IPS-18a (cell line): ENCODE measurements at regions not wholly inside any gene's neighbourhood (a gene's known extent, or its start where the extent isn't known, plus 50 kb on each side); places are given as distances from the start of the nearest gene placed in this dataset.

Experiments
- H3K27ac ChIP-seq: one replicate; pipeline ENCODE4 v1.5.1; 2013; ENCODE audit warnings: low read length
- H3K27me3 ChIP-seq: one replicate; pipeline ENCODE4 v1.6.1; 2013; ENCODE audit warnings: mild to moderate bottlenecking, low read length; ENCODE audit not compliant: control insufficient read depth, insufficient read depth
- H3K36me3 ChIP-seq: one replicate; pipeline ENCODE4 v1.6.1; 2013; ENCODE audit warnings: low read depth, low read length; ENCODE audit not compliant: control insufficient read depth
- H3K4me1 ChIP-seq: one replicate; pipeline ENCODE4 v1.6.1; 2013; ENCODE audit warnings: low read depth, low read length; ENCODE audit not compliant: control insufficient read depth
- H3K4me3 ChIP-seq: one replicate; pipeline ENCODE4 v1.5.1; 2013; ENCODE audit warnings: low read length
- H3K9ac ChIP-seq: one replicate; pipeline ENCODE4 v1.6.1; 2013; ENCODE audit warnings: mild to moderate bottlenecking, low read length, moderate library complexity
- H3K9me3 ChIP-seq: one replicate; pipeline ENCODE4 v1.6.1; 2013; ENCODE audit warnings: low read depth, low read length; ENCODE audit not compliant: control insufficient read depth

DNA sequence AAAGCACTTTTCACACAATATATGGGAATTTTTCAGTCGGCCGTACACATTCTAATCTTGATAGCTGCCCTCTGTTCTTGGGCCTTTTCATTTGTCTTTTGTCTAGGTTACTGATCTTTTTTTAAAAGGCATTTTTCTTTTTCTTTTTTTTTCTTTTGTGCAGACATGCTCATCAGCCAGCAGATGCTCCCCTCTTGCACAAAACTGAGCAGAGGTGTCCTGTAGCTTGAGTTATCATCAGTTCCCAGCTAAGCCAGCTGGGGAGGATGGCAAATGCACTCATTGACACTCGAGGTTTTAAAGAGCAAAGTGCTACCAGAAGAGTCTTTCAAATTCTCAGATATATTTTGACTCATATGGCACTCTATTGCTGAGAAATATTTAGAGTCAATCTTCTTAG lies 913.9 kb upstream of the SEL1L start:
- no peak overlapping the region for H3K4me3 ChIP-seq
- H3K36me3 ChIP-seq: no peaks in the 10 kb centered on the region
- H3K27ac ChIP-seq: no peak overlapping the region
- no peak overlapping the region for H3K9ac ChIP-seq
- no peaks in the 10 kb centered on the region for H3K27me3 ChIP-seq
- H3K4me1 ChIP-seq: no peaks in the 10 kb centered on the region
- H3K9me3 ChIP-seq: no peaks in the 10 kb centered on the region

DNA sequence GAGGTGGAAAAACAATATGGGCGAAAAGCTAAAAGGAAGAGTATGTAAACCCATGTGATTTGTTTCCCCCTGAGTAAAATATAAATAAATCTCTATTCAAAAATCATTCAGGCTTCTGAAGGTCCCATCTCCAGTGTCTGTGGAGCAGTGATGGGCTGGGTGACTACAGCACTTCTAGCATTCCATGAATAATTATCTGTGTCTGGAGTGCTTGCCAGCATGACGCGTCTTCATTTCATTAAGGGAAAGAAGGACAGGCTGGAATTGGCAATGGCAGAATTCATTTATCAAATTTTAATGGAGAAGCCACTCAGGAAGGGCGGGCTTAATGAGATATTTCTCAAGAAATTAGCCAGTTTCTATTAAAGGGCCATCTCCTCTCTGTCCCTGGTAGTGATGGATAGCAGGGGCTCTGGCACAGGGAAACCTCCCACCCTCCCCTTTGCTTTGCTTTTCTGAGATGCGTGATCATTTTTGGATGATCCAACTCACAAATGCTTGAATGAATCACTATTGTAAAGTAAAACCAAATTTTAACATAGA lies 916.3 kb upstream of the SEL1L start:
- H3K9me3 ChIP-seq: no peaks in the 10 kb centered on the region
- no peak overlapping the region for H3K4me3 ChIP-seq
- no peaks in the 10 kb centered on the region for H3K27me3 ChIP-seq
- no peaks in the 10 kb centered on the region for H3K4me1 ChIP-seq
- no peak overlapping the region for H3K27ac ChIP-seq
- no peak overlapping the region for H3K9ac ChIP-seq
- no peaks in the 10 kb centered on the region for H3K36me3 ChIP-seq

DNA sequence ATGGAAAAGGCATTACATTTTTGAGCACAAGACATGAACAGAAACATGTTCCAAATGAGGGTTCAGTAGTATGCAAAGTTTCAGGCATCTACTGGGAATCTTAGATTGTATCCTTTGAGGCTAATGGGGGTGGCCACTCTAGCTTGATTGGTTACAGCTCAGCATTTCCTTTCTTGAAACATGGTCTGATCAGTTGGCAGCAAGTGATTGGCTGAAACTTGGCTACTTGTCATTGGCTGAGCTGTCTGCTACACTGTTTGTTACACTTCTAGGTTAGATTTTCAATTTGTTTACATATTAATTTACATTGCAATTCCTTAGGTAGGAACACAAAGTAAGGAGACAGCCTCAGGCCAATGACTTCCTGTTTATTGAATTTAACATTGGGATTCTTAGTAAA lies 918.0 kb upstream of the SEL1L start:
- H3K9ac ChIP-seq: no peak overlapping the region
- H3K27ac ChIP-seq: no peak overlapping the region
- H3K36me3 ChIP-seq: no peaks in the 10 kb centered on the region
- no peaks in the 10 kb centered on the region for H3K27me3 ChIP-seq
- no peaks in the 10 kb centered on the region for H3K4me1 ChIP-seq
- no peaks in the 10 kb centered on the region for H3K9me3 ChIP-seq
- H3K4me3 ChIP-seq: no peak overlapping the region

DNA sequence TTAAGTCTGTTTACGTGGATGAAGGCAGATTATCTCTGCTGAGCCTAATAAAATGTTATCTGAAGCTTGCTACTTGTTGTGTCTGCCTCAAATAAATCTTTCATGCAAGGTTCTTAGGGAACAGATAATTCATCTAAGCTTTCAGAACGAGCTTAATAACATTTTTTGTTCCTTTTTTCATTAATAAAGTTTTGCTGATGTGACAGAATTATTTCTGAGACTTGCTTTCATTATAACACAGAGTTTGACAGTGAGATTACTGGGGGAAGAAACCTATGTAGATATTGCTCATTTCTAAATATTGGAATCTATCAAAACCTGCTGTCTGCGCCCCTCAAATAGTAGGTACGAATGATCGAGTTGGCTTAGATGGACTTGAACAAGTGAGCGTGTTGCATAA lies 948.7 kb upstream of the SEL1L start:
- Histone ChIP-seq H3K27ac (no peak overlapping the region), H3K4me1 (no peaks in the 10 kb centered on the region), H3K9ac (no peak overlapping the region), H3K9me3 (no peaks in the 10 kb centered on the region), H3K4me3 (no peak overlapping the region), H3K27me3 (no peaks in the 10 kb centered on the region), H3K36me3 (no peaks in the 10 kb centered on the region)

DNA sequence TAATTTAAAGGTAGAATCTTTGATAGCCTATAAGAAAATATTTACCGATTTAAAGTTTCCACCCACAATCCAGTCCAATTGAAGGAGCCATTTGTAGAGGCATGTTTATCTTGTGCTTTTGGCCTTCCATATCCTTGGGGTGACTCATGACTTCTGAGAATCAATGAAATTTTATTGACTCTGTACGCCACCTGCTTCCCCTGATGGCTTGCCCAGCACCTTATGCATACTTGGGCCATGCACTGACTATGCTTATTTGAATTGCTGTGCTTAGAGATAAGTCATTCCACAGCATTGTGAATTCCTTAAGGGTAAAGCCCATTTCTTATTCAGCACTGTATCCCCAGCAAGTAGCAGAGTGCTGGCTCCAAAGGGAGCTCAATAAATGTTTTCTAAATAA lies 954.8 kb upstream of the SEL1L start:
- H3K9ac ChIP-seq: no peak overlapping the region
- no peak overlapping the region for H3K4me3 ChIP-seq
- H3K27ac ChIP-seq: no peak overlapping the region
- no peaks in the 10 kb centered on the region for H3K27me3 ChIP-seq
- no peaks in the 10 kb centered on the region for H3K36me3 ChIP-seq
- no peaks in the 10 kb centered on the region for H3K4me1 ChIP-seq
- H3K9me3 ChIP-seq: no peaks in the 10 kb centered on the region

DNA sequence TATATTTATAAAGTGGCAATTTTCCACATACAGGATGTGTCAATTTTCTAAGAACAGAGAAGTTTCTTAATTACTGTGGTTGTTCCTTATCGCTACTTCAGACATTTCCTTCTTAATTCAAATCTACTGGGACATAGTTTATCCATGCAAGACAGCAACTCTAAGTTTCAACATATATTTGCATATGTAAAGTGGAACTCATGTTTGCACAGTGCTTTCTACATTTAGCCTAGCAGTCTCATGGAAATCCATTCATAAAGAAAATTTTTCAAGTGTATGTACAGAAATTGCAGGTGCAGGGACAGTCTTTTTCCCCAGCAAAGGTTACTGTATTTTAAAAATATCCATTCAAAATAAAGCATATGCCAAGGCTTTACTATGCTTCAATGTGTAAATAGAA lies 956.7 kb upstream of the SEL1L start:
- H3K27ac ChIP-seq: no peak overlapping the region
- no peaks in the 10 kb centered on the region for H3K36me3 ChIP-seq
- H3K27me3 ChIP-seq: no peaks in the 10 kb centered on the region
- no peaks in the 10 kb centered on the region for H3K9me3 ChIP-seq
- H3K4me3 ChIP-seq: no peak overlapping the region
- no peak overlapping the region for H3K9ac ChIP-seq
- H3K4me1 ChIP-seq: no peaks in the 10 kb centered on the region

DNA sequence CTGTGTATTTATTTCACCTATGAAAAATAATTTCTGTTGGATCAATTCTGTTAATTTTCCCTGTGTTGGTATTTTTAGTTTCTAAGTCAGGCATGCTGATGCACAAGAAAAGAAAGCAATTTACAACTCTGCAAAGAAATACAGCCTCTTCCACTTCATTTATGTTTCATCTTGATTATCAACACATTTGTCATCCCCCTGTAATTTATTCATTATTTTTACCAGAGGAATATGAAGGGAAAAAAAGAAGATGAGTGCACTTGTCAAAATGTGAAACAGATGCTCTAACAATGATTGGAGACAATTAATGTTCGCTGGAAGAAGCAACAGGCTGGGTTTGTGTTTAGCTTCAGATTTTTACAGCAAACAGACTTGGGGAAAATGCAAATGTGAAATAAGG lies 958.5 kb upstream of the SEL1L start:
- no peaks in the 10 kb centered on the region for H3K27me3 ChIP-seq
- H3K9me3 ChIP-seq: no peaks in the 10 kb centered on the region
- no peak overlapping the region for H3K4me3 ChIP-seq
- H3K9ac ChIP-seq: no peak overlapping the region
- no peaks in the 10 kb centered on the region for H3K36me3 ChIP-seq
- H3K4me1 ChIP-seq: no peaks in the 10 kb centered on the region
- no peak overlapping the region for H3K27ac ChIP-seq

DNA sequence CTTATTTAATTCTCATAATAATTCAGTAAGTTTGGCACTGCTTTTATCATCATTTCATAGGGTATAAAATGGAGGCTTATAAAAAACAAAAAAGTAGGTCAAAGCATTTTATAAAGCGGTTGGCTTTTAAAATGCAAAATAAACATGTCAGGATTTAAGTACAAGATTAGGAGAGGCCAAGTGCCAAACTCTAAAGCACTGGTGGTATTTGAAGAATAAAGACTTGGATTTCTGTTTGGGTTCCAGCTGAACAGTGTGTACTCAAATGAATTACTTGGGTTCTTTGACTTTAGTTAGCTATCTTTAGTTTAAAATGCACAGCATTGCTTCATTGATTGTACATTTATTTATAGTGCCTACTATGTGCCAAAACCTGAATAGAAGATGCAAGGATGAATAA lies 966.6 kb upstream of the SEL1L start:
- Histone ChIP-seq H3K9ac (no peak overlapping the region), H3K27me3 (no peaks in the 10 kb centered on the region), H3K4me3 (no peak overlapping the region), H3K9me3 (no peaks in the 10 kb centered on the region), H3K4me1 (no peaks in the 10 kb centered on the region), H3K27ac (no peak overlapping the region), H3K36me3 (no peaks in the 10 kb centered on the region)

DNA sequence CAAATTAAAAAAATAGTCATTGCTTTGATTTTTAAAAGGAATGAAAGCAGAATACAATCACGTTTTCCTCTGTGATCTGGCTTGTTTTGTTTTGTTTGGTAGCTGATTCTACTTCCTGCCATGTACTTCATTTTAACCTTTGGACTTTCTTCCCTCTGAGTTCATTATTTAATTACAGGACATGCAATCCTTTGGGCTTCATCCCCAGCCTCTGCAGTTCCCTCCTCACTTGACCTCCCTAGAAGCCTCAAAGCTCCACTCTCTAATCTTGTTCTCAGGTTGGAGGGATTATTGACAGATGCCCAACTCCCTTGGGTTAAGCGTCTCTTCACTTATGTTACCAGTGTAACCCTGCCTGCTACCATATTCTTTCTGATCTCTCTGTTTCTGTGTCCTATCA lies 967.9 kb upstream of the SEL1L start:
- H3K36me3 ChIP-seq: no peaks in the 10 kb centered on the region
- no peaks in the 10 kb centered on the region for H3K9me3 ChIP-seq
- H3K4me3 ChIP-seq: no peak overlapping the region
- no peaks in the 10 kb centered on the region for H3K27me3 ChIP-seq
- H3K9ac ChIP-seq: no peak overlapping the region
- no peaks in the 10 kb centered on the region for H3K4me1 ChIP-seq
- H3K27ac ChIP-seq: no peak overlapping the region

DNA sequence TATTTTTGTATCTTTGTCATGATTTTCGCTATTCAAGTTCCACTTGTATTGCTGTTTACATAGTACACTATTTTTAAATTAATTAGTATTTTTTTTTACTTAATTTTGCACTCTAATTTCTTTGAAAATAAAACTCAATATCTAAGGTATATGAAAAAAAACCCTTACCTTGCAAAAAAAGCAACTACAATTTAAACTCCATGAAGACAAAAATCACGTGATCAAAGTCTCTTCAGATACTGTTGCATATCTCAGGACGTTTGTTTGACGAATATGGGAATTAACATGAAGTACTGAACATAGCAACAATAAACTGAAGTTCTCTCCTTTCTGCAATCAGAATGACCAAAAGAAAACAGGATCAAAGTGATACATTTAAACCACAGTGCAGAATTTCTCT lies 968.4 kb upstream of the SEL1L start:
- no peak overlapping the region for H3K27ac ChIP-seq
- no peak overlapping the region for H3K9ac ChIP-seq

DNA sequence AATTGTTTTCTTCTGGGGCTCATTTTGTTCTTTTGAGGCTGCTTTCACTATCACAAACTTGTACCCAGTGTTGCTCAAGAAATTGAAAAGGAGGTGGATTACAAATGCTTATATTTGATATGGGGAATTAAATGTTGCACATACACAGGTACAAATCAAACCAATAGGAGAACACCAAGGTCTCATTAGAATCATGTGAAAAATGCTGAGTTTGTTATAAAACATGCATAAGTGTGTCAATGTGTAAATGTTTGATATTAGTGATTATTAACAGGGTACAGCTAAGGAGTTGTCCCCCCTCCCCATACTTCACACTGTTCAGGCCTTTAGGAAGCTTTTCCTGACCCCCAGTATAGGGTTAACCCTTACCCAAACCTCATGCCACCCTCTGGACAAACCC lies 971.2 kb upstream of the SEL1L start:
- no peaks in the 10 kb centered on the region for H3K27me3 ChIP-seq
- H3K27ac ChIP-seq: no peak overlapping the region
- no peaks in the 10 kb centered on the region for H3K4me1 ChIP-seq
- H3K36me3 ChIP-seq: no peaks in the 10 kb centered on the region
- no peak overlapping the region for H3K9ac ChIP-seq
- no peaks in the 10 kb centered on the region for H3K9me3 ChIP-seq
- no peak overlapping the region for H3K4me3 ChIP-seq

More for the DNA sequence above, 968.4 kb upstream of the SEL1L start:
- no peaks in the 10 kb centered on the region for H3K9me3 ChIP-seq
- H3K4me1 ChIP-seq: no peaks in the 10 kb centered on the region
- H3K27me3 ChIP-seq: no peaks in the 10 kb centered on the region
- H3K36me3 ChIP-seq: no peaks in the 10 kb centered on the region
- no peak overlapping the region for H3K4me3 ChIP-seq

DNA sequence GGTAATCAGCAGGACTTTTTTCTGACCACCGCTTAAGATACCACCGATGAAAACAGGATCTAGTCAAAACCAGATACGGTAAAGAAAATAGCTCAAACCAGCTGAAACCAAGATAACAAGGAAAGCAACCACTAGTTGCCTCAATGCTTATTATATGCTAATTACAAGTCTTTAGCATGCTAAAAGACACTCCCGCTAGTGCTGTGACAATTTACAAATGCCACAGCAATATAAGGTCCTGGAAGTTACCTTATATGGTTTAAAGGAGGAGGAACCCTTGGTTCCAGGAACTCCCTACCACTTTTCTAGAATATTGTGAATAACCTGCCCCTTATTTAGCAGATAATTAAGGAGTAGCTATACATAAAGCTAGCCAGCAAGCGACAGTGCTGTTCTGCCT lies 976.4 kb upstream of the SEL1L start:
- Histone ChIP-seq H3K9ac (no peak overlapping the region), H3K9me3 (no peaks in the 10 kb centered on the region), H3K27ac (no peak overlapping the region), H3K36me3 (no peaks in the 10 kb centered on the region), H3K4me1 (no peaks in the 10 kb centered on the region), H3K4me3 (no peak overlapping the region), H3K27me3 (no peaks in the 10 kb centered on the region)
